DOHH2 (cell line): ENCODE measurements at regions not wholly inside any gene's neighbourhood (a gene's known extent, or its start where the extent isn't known, plus 50 kb on each side); places are given as distances from the start of the nearest gene placed in this dataset.

Source experiments
- H3F3A ChIP-seq: fragments of 200-600 bp; sonication (generic), shearing (Covaris generic); 2 replicates; pipeline ENCODE4 v1.6.0; 2016; ENCODE audit warnings: antibody characterized with exemption, mild to moderate bottlenecking; ENCODE audit not compliant: control insufficient read depth, insufficient read depth
- H3K27ac ChIP-seq: fragments of 200-600 bp; sonication (generic); 2 replicates; pipeline ENCODE4 v1.5.1; 2014; ENCODE audit warnings: low read depth, mild to moderate bottlenecking, low read length, moderate library complexity
- H3K27me3 ChIP-seq: fragments of 200-600 bp; sonication (generic); 2 replicates; pipeline ENCODE4 v1.6.1; 2014; ENCODE audit warnings: mild to moderate bottlenecking, low read length, mixed read lengths; ENCODE audit not compliant: control insufficient read depth
- H3K36me3 ChIP-seq: fragments of 200-600 bp; sonication (generic); 2 replicates; pipeline ENCODE4 v1.6.1; 2014; ENCODE audit warnings: mild to moderate bottlenecking, low read length, moderate library complexity, mixed read lengths; ENCODE audit not compliant: control insufficient read depth
- H3K4me1 ChIP-seq: fragments of 200-600 bp; sonication (generic); 2 replicates; pipeline ENCODE4 v1.6.1; 2014; ENCODE audit warnings: mild to moderate bottlenecking, low read length, mixed read lengths; ENCODE audit not compliant: control insufficient read depth
- H3K4me2 ChIP-seq: fragments of 200-600 bp; sonication (generic); 2 replicates; pipeline ENCODE4 v1.6.0; 2014; ENCODE audit warnings: mild to moderate bottlenecking, low read length, moderate library complexity
- H3K4me3 ChIP-seq: fragments of 200-600 bp; sonication (generic); 2 replicates; pipeline ENCODE4 v1.5.1; 2014; ENCODE audit warnings: mild to moderate bottlenecking, low read length, mixed read lengths
- H3K79me2 ChIP-seq: fragments of 200-600 bp; sonication (generic); 2 replicates; pipeline ENCODE4 v1.6.1; 2014; ENCODE audit warnings: mild to moderate bottlenecking, low read length, mixed read lengths; ENCODE audit not compliant: control insufficient read depth
- H3K9me2 ChIP-seq: fragments of 200-600 bp; sonication (generic); replicated peaks from 2 replicates; pipeline ENCODE4 v1.6.1; 2014; ENCODE audit warnings: mild to moderate bottlenecking, low read length, mixed read lengths; ENCODE audit not compliant: control insufficient read depth
- H3K9me3 ChIP-seq: fragments of 200-600 bp; sonication (generic); 2 replicates; pipeline ENCODE4 v1.6.1; 2014; ENCODE audit warnings: antibody characterized with exemption, low read length, mixed read lengths; ENCODE audit not compliant: control insufficient read depth, insufficient read depth
- H4K20me1 ChIP-seq: fragments of 200-600 bp; sonication (generic); 2 replicates; pipeline ENCODE4 v1.6.0; 2014; ENCODE audit warnings: low read depth, mild to moderate bottlenecking, antibody characterized with exemption, low read length, moderate library complexity; ENCODE audit not compliant: control insufficient read depth, insufficient read depth
- CTCF ChIP-seq: fragments of 200-600 bp; sonication (generic); IDR thresholded peaks from one replicate; pipeline ENCODE4 v1.5.1; 2014; ENCODE audit warnings: antibody characterized with exemption, mild to moderate bottlenecking, low read depth, low read length; ENCODE audit not compliant: poor library complexity, severe bottlenecking
- EZH2phosphoT487 ChIP-seq: fragments of 200-600 bp; sonication (generic); IDR thresholded peaks from 2 replicates; pipeline ENCODE4 v1.6.1; 2017; ENCODE audit warnings: borderline replicate concordance, mild to moderate bottlenecking, antibody characterized with exemption, low read length, moderate library complexity, mixed read lengths

DNA sequence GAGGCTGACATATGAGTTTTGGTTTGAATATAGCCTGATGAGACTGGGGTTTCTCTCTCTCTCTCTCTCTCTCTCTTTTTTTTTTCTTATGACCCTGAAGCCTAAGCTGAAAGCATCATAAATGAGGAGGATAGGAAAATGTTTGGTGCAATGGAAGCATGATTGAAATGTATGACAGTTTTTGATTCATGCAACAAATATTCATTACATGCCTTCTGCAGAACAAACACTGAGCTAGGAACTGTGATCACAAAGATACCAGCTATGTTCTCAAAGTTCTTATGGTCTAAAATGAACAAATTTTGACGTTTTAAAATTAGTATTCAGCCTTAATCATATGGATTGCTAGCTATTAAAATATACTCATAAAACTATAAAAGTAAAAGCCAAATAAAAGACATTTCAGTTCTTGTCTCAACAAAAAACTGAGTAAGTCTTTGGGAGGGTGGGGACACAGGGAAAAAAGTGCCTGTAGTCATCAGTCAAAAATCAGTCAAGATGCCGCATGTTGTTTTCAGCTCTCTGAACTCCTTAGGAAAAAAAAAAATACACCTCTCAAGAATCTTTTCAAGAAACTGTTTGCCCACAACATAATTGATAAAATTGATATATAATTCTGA, 57.2 kb downstream of the NKX6-1 start:
- H3K9me3 ChIP-seq: no peaks in the 10 kb centered on the region
- no peaks in the 10 kb centered on the region for H3K4me1 ChIP-seq
- no peaks in the 10 kb centered on the region for H3K79me2 ChIP-seq
- no peaks in the 10 kb centered on the region for H3F3A ChIP-seq
- H3K4me3 ChIP-seq: no peak overlapping the region
- H3K4me2 ChIP-seq: no peak overlapping the region
- H3K27me3 ChIP-seq: no peaks in the 10 kb centered on the region
- no peaks in the 10 kb centered on the region for H4K20me1 ChIP-seq
- H3K9me2 ChIP-seq: no peaks in the 10 kb centered on the region
- H3K27ac ChIP-seq: no peak overlapping the region
- H3K36me3 ChIP-seq: no peaks in the 10 kb centered on the region
- no peak for TF ChIP-seq EZH2phosphoT487
- TF ChIP-seq CTCF: no peak

- Histone ChIP-seq H3K79me2 (no peaks in the 10 kb centered on the region), H3K27me3 (no peaks in the 10 kb centered on the region), H3K4me2 (no peak overlapping the region), H3K4me3 (no peak overlapping the region), H3K36me3 (no peaks in the 10 kb centered on the region), H3K4me1 (no peaks in the 10 kb centered on the region), H3K9me3 (no peaks in the 10 kb centered on the region), H4K20me1 (no peaks in the 10 kb centered on the region), H3F3A (no peaks in the 10 kb centered on the region), H3K27ac (no peak overlapping the region), H3K9me2 (no peaks in the 10 kb centered on the region)
- no peak for TF ChIP-seq EZH2phosphoT487
- TF ChIP-seq CTCF: no peak
Measured at GRCh38 chr4:84439996-84440395, 59.1 kb downstream of the NKX6-1 start.

DNA sequence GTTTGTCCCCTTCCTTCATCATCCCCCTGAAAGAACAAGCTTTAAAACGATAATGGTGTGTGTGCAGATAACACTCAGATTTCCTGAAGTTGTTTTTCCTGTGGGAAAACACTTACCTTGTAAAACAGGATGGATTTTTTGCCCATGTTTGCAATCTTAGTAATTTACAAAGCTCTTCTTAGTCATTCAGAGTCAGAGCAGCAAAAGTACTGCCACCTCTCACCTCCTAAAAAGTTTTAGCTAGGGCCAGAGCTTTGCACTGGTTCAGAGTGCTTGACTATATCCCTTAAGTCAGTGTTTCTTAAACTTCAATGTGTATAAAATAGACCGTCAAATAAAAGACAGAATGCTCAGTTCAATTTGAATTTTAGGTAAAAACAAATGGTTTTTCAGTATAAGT, 62.3 kb downstream of the NKX6-1 start:
- H3K9me2 ChIP-seq: no peaks in the 10 kb centered on the region
- no peak overlapping the region for H3K4me3 ChIP-seq
- TF ChIP-seq CTCF (no peak), EZH2phosphoT487 (no peak)
- H3K27ac ChIP-seq: no peak overlapping the region
- H3F3A ChIP-seq: no peaks in the 10 kb centered on the region
- no peaks in the 10 kb centered on the region for H4K20me1 ChIP-seq
- no peaks in the 10 kb centered on the region for H3K27me3 ChIP-seq
- H3K79me2 ChIP-seq: no peaks in the 10 kb centered on the region
- H3K4me2 ChIP-seq: no peak overlapping the region
- no peaks in the 10 kb centered on the region for H3K9me3 ChIP-seq
- H3K4me1 ChIP-seq: no peaks in the 10 kb centered on the region
- no peaks in the 10 kb centered on the region for H3K36me3 ChIP-seq
